ENCODE measurements at regions not wholly inside any gene's neighbourhood (a gene's known extent, or its start where the extent isn't known, plus 50 kb on each side); places are given as distances from the start of the nearest gene placed in this dataset.

- Histone ChIP-seq H3K9me2 (ENCODE audit: insufficient read depth) (no peaks in the 10 kb centered on the region), H2AFZ (ENCODE audit: low read depth, low read length, poor library complexity, severe bottlenecking) (no peak overlapping the region), H3K36me3 (ENCODE audit: control insufficient read depth in 1 of 2, insufficient read depth in 2 of 2, low read length in 2 of 2) (no peaks in the 10 kb centered on the region), H4K20me1 (ENCODE audit: insufficient read depth) (no peaks in the 10 kb centered on the region), H3K4me3 (replicated peaks in 1 of 2; ENCODE audit: low read depth in 1 of 2, low read length in 2 of 2) (no peak overlapping the region), H3K27ac (ENCODE audit: low read depth, low read length) (no peak overlapping the region), H3K4me2 (ENCODE audit: low read length) (no peak overlapping the region), H3K9ac (ENCODE audit: low read length) (no peak overlapping the region), H3K79me2 (ENCODE audit: insufficient read depth, low read length) (no peaks in the 10 kb centered on the region), H3K9me3 (ENCODE audit: control insufficient read depth in 1 of 2, insufficient read depth in 1 of 2, low read depth in 1 of 2, low read length in 2 of 2) (no peaks in the 10 kb centered on the region; a peak in 1 of 4 replicates), H3K27me3 (ENCODE audit: insufficient read depth, low read length) (no peaks in the 10 kb centered on the region), H3K4me1 (ENCODE audit: control insufficient read depth in 1 of 2, insufficient read depth in 2 of 2, low read length in 2 of 2) (no peaks in the 10 kb centered on the region)
- intact Hi-C loops (cut with micrococcal nuclease) = no loop called here
- no peak for ATAC-seq
- ChIA-PET RAD21 (ENCODE audit: low non-redundant PET in 1 of 2, low total read pairs in 2 of 2, uncharacterized antibody in 2 of 2, unreplicated experiment in 2 of 2) (no interaction called here), POLR2A (no interaction called here), CTCF (no interaction called here)
- DNase-seq (ENCODE audit: low read depth, low spot score) = no peak
- TF ChIP-seq EGR1 (IDR thresholded peaks at IDR 0.05; ENCODE audit: low read depth) (no peak), SIN3A (IDR thresholded peaks at IDR 0.05; ENCODE audit: low read depth) (no peak), CTCF (IDR thresholded peaks at IDR 0.05 in 2 of 3, conservative IDR thresholded peaks at IDR 0.05 in 1 of 3; ENCODE audit: borderline replicate concordance in 1 of 3, insufficient read depth in 1 of 3, low read depth in 2 of 3, low read length in 2 of 3) (no peak), YY1 (IDR thresholded peaks at IDR 0.05; ENCODE audit: extremely low read depth, insufficient replicate concordance, low read depth, low read length) (no peak), POLR2A (IDR thresholded peaks at IDR 0.05; ENCODE audit: borderline replicate concordance, extremely low read depth, insufficient read depth, insufficient read length) (no peak), CBX3 (IDR thresholded peaks at IDR 0.05; ENCODE audit: low read depth) (no peak), TCF7L2 (IDR thresholded peaks at IDR 0.05; ENCODE audit: borderline replicate concordance, extremely low read depth, insufficient read depth, insufficient read length) (no peak), SP1 (IDR thresholded peaks at IDR 0.05; ENCODE audit: low read depth) (no peak), ZNF274 (IDR thresholded peaks at IDR 0.05; ENCODE audit: low read depth, low read length) (no peak), ZBTB33 (IDR thresholded peaks at IDR 0.05; ENCODE audit: extremely low read depth, insufficient replicate concordance, low read length) (no peak), REST (IDR thresholded peaks at IDR 0.05; ENCODE audit: low read depth) (no peak), MAX (IDR thresholded peaks at IDR 0.05) (no peak), JUND (IDR thresholded peaks at IDR 0.05) (no peak), EZH2 (IDR thresholded peaks at IDR 0.05) (no peak), EZH2phosphoT487 (IDR thresholded peaks at IDR 0.05; ENCODE audit: borderline replicate concordance) (no peak), FOSL1 (IDR thresholded peaks at IDR 0.05; ENCODE audit: low read depth) (no peak)
- no TSS peak for BruUV-seq (replicated peaks)
Measured at GRCh38 chr2:21346984-21347383, 223.2 kb downstream of the TDRD15 start.
